ENCODE measurements at regions not wholly inside any gene's neighbourhood (a gene's known extent, or its start where the extent isn't known, plus 50 kb on each side); places are given as distances from the start of the nearest gene placed in this dataset.

- no peak for TF ChIP-seq CTCF (IDR thresholded peaks at IDR 0.05)
- no peak for TF ChIP-seq POLR2A (IDR thresholded peaks at IDR 0.05)
Observed at GRCh38 chrX:110563282-110563681, 204.6 kb downstream of the RTL9 start.

Measured in adrenal gland (tissue), 5 donors.